Loucy (cell line): ENCODE measurements at regions not wholly inside any gene's neighbourhood (a gene's known extent, or its start where the extent isn't known, plus 50 kb on each side); places are given as distances from the start of the nearest gene placed in this dataset.

Source experiments
- H2AFZ ChIP-seq: fragments of 200-600 bp; sonication (generic); 2 replicates; pipeline ENCODE4 v1.6.0; 2016; ENCODE audit warnings: antibody characterized with exemption, mild to moderate bottlenecking, low read length, moderate library complexity
- H3F3A ChIP-seq: fragments of 200-600 bp; 2 replicates; pipeline ENCODE4 v1.6.0; 2016; ENCODE audit warnings: antibody characterized with exemption, low read depth, mild to moderate bottlenecking
- H3K27me3 ChIP-seq: fragments of 200-600 bp; sonication (generic); 2 replicates; pipeline ENCODE4 v1.6.1; 2014; ENCODE audit warnings: low read length, mild to moderate bottlenecking; ENCODE audit not compliant: insufficient read depth, poor library complexity, severe bottlenecking
- H3K36me3 ChIP-seq: fragments of 200-600 bp; sonication (generic); 2 replicates; pipeline ENCODE4 v1.6.1; 2016; ENCODE audit warnings: low read length; ENCODE audit not compliant: insufficient read depth
- H3K4me1 ChIP-seq: fragments of 200-600 bp; sonication (generic); 2 replicates; pipeline ENCODE4 v1.5.1; 2014; ENCODE audit warnings: low read length, mild to moderate bottlenecking; ENCODE audit not compliant: insufficient read depth, poor library complexity, severe bottlenecking
- H3K4me2 ChIP-seq: fragments of 200-600 bp; sonication (generic); 2 replicates; pipeline ENCODE4 v1.6.0; 2014; ENCODE audit warnings: antibody characterized with exemption, low read length, low read depth, mild to moderate bottlenecking; ENCODE audit not compliant: poor library complexity, severe bottlenecking
- H3K4me3 ChIP-seq: fragments of 200-600 bp; sonication (generic); 2 replicates; pipeline ENCODE4 v1.5.1; 2014; ENCODE audit warnings: low read length, mild to moderate bottlenecking, mixed read lengths; ENCODE audit not compliant: poor library complexity, severe bottlenecking
- H3K79me2 ChIP-seq: fragments of 200-600 bp; sonication (generic); 2 replicates; pipeline ENCODE4 v1.6.1; 2014; ENCODE audit warnings: low read length; ENCODE audit not compliant: insufficient read depth
- H3K9ac ChIP-seq: fragments of 200-600 bp; sonication (generic); 2 replicates; pipeline ENCODE4 v1.6.0; 2014; ENCODE audit warnings: mild to moderate bottlenecking, low read depth, low read length, moderate library complexity; ENCODE audit not compliant: poor library complexity, severe bottlenecking
- H3K9me2 ChIP-seq: fragments of 200-600 bp; sonication (generic); replicated peaks from 2 replicates; pipeline ENCODE4 v1.6.1; 2016; ENCODE audit warnings: low read depth, low read length, mixed read lengths
- H3K9me3 ChIP-seq: fragments of 200-600 bp; sonication (generic); 2 replicates; pipeline ENCODE4 v1.6.1; 2014; ENCODE audit warnings: mild to moderate bottlenecking, antibody characterized with exemption, low read length, low read depth; ENCODE audit not compliant: insufficient read depth
- H4K20me1 ChIP-seq: fragments of 200-600 bp; sonication (generic); 2 replicates; pipeline ENCODE4 v1.6.0; 2014; ENCODE audit warnings: antibody characterized with exemption, low read length, mild to moderate bottlenecking; ENCODE audit not compliant: insufficient read depth, poor library complexity, severe bottlenecking
- EZH2phosphoT487 ChIP-seq: fragments of 200-600 bp; IDR thresholded peaks from 2 replicates; pipeline ENCODE4 v1.6.1; 2018; ENCODE audit warnings: antibody characterized with exemption, mild to moderate bottlenecking, moderate library complexity, borderline replicate concordance
- TF ChIP-seq, protein P1 (sequence below): fragments of 200-600 bp; sonication (generic); conservative IDR thresholded peaks from 2 replicates; pipeline ENCODE4 v1.5.1; 2014; ENCODE audit warnings: mild to moderate bottlenecking, antibody characterized with exemption, low read length

GRCh38 chr13:55583953-55584593 lies 1556.6 kb upstream of the PRR20A start:
- no peaks in the 10 kb centered on the region for H3K9me3 ChIP-seq
- H3K4me3 ChIP-seq = no peak overlapping the region
- no peak overlapping the region for H2AFZ ChIP-seq
- H3K4me2 ChIP-seq = no peak overlapping the region
- H3K27me3 ChIP-seq = no peaks in the 10 kb centered on the region
- H3K9ac ChIP-seq = no peak overlapping the region
- TF ChIP-seq, protein P1, sequence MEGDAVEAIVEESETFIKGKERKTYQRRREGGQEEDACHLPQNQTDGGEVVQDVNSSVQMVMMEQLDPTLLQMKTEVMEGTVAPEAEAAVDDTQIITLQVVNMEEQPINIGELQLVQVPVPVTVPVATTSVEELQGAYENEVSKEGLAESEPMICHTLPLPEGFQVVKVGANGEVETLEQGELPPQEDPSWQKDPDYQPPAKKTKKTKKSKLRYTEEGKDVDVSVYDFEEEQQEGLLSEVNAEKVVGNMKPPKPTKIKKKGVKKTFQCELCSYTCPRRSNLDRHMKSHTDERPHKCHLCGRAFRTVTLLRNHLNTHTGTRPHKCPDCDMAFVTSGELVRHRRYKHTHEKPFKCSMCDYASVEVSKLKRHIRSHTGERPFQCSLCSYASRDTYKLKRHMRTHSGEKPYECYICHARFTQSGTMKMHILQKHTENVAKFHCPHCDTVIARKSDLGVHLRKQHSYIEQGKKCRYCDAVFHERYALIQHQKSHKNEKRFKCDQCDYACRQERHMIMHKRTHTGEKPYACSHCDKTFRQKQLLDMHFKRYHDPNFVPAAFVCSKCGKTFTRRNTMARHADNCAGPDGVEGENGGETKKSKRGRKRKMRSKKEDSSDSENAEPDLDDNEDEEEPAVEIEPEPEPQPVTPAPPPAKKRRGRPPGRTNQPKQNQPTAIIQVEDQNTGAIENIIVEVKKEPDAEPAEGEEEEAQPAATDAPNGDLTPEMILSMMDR = no peak
- no peak for TF ChIP-seq EZH2phosphoT487
- no peaks in the 10 kb centered on the region for H3K9me2 ChIP-seq
- no peaks in the 10 kb centered on the region for H3K79me2 ChIP-seq
- no peaks in the 10 kb centered on the region for H4K20me1 ChIP-seq
- H3K36me3 ChIP-seq = no peaks in the 10 kb centered on the region
- no peaks in the 10 kb centered on the region for H3F3A ChIP-seq
- H3K4me1 ChIP-seq = no peaks in the 10 kb centered on the region

DNA sequence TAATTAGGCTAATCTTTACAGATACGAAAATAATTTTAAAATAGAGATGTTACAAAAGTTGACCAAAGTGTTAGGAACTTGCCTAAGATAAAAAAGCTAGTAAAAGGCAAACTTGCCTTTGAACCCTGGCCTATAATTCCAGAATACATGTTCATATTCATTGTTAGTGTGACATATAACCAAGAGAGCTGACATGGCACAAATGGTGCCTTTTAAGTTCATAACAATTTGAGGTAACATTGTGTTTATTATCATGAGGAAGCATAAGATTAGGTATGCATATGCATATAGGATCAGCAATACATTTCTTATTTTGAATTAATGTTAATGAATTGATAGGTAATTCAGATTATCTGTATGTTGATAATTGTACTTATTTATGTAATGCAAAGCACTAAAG lies 1537.9 kb upstream of the PRR20A start:
- no peak overlapping the region for H3K4me3 ChIP-seq
- H3K79me2 ChIP-seq = no peaks in the 10 kb centered on the region
- H2AFZ ChIP-seq = no peak overlapping the region
- H3K9me2 ChIP-seq = no peaks in the 10 kb centered on the region
- H3K9me3 ChIP-seq = no peaks in the 10 kb centered on the region
- H3K27me3 ChIP-seq = no peaks in the 10 kb centered on the region
- no peak overlapping the region for H3K4me2 ChIP-seq
- H3K36me3 ChIP-seq = no peaks in the 10 kb centered on the region
- H3F3A ChIP-seq = no peaks in the 10 kb centered on the region
- no peaks in the 10 kb centered on the region for H3K4me1 ChIP-seq
- TF ChIP-seq, protein P1 = no peak
- TF ChIP-seq EZH2phosphoT487 = no peak
- H3K9ac ChIP-seq = no peak overlapping the region
- no peaks in the 10 kb centered on the region for H4K20me1 ChIP-seq

- H3K9me3 ChIP-seq = no peaks in the 10 kb centered on the region
- H3K4me3 ChIP-seq = no peak overlapping the region
- H4K20me1 ChIP-seq = no peaks in the 10 kb centered on the region
- no peaks in the 10 kb centered on the region for H3K79me2 ChIP-seq
- no peaks in the 10 kb centered on the region for H3K4me1 ChIP-seq
- H3K27me3 ChIP-seq = no peaks in the 10 kb centered on the region
- TF ChIP-seq EZH2phosphoT487 = no peak
- TF ChIP-seq, protein P1 = no peak
- H3K9ac ChIP-seq = no peak overlapping the region
- H3K36me3 ChIP-seq = no peaks in the 10 kb centered on the region
- H3F3A ChIP-seq = no peaks in the 10 kb centered on the region
- H3K4me2 ChIP-seq = no peak overlapping the region
- H3K9me2 ChIP-seq = no peaks in the 10 kb centered on the region
- no peak overlapping the region for H2AFZ ChIP-seq
Measured at GRCh38 chr13:55606045-55606665, 1534.6 kb upstream of the PRR20A start.
